ENCODE measurements at regions not wholly inside any gene's neighbourhood (a gene's known extent, or its start where the extent isn't known, plus 50 kb on each side); places are given as distances from the start of the nearest gene placed in this dataset.
"Not testable (repeated sequence)": the region's sequence is repeated elsewhere in the genome, so short reads cannot be mapped to it uniquely, and the experiment has no call there.

DNA sequence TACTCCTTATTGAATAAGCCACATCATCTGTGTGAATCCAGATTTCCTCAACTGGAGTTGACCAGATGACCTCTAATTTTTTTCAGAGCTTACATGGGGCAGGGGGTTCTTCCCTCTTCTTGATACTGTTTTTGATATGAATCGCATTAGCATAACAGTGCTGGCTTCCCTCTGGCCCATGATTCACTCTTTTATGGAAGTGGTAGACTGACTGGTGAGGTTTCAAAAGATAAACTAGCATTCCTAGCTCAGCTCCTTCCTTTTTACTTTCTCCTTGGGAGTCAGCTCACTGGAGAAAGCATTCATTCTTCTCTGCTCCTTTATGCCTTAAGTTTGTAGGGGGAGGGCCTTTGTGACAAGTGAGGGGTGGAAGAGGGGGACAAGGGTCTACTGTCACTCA, 161.0 kb upstream of the FGF13 start:
- no peak for DNase-seq (ENCODE audit: low read depth in 2 of 2)

DNA sequence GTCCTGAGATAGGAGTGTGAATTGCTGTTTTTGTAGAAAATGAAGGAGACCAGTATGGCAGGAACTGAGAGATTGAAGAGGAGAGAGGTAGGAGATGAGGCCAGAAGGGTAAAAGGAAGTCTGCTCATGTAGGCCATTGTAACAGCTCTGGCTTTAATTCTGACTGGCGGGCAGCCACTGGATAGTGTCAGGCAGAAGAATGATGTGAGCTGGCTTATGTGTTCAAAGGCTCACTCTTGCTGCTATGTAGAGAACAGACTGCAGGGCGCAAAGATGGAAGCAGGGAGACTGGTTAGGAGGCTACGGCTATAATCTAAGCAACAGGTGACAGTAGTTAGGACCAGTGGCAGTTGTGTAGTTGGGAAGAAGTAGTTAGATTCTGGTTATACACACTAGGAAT, 160.2 kb upstream of the FGF13 start:
- no peak for DNase-seq (ENCODE audit: low read depth in 2 of 2)

DNA sequence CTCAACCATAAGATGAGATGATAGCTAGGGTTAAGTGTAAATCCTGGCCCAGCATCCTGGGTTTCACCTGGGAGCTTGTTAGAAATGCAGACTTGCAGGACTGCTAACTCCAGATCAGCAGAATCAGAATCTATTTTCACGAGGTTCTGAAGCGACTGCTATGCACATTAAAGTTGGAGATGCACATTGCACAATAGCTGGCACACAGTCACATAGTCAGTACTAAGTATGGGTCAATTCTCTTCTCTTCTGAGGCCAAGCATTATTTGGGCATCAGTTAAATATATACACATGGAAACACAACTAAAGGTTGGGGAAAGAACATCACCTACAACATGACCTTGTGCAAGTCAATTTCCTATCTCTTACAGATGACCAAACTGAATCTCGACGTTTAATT, 155.1 kb upstream of the FGF13 start:
- DNase-seq (ENCODE audit: low read depth in 2 of 2): no peak

DNA sequence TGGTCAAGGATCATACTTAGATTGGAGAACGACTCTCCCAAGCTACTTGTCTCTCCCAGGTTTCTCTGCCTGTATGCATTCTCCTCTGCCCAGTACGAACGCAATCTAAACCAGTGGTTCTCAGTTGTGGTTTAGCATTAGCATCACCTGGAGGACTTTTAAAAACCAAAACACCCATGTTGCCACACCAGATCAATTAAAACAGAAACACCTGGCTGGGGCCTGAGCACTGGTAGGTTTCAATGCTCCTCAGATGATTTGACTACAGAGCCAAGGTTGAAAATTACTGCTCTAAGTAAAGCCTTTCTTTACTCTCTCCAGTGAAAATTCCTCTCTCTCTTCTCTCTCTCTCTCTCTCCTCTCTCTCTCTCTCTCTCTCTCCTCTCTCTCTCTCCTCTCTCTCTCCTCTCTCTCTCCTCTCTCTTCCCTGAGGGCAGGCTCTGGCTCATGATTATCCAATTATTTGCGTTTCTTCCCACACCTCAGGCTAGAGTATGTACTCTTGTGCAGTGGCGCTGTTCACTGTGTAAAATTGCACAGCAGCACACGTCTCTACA, 153.7 kb upstream of the FGF13 start:
- no peak for DNase-seq (ENCODE audit: low read depth in 2 of 2)

DNA sequence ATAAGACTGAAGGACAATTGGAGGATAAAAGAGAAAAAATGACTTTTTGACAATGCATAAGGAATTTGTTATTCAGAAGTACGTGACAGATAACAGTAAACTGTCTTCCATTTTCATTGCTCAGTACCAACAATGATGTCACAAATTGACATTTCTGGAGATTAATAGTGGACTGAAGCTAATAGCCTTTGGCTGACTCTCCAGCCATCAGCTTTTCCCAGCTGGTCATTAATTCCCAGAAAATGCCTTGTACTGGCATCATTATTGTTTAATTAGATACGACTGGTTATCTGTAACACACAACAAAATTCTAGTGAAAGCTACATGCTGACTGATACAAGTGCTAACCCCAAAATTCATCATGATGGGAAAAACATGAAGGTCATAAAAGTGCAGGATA, 147.9 kb upstream of the FGF13 start:
- DNase-seq (ENCODE audit: low read depth in 2 of 2): no peak

DNA sequence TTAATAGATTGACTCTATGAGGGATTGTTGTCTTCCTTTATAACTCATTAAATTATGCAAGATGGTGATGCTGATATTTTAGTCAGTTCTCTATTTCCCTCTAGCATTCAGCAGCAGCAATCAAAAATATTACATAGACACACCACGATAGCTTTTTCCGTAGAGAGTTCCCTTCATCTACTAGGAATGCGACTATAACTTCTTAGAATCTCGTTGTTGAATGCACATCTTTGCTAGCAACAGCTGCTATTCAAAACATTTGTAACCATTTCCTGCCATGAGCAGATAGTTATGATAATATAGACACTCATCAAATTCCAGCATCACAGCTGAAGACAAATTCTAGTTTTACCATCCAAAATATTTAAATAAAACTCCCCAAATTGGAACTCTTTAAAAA, 147.4 kb upstream of the FGF13 start:
- peak; percentile 10 to 21 for DNase-seq (ENCODE audit: low read depth in 2 of 2)

DNA sequence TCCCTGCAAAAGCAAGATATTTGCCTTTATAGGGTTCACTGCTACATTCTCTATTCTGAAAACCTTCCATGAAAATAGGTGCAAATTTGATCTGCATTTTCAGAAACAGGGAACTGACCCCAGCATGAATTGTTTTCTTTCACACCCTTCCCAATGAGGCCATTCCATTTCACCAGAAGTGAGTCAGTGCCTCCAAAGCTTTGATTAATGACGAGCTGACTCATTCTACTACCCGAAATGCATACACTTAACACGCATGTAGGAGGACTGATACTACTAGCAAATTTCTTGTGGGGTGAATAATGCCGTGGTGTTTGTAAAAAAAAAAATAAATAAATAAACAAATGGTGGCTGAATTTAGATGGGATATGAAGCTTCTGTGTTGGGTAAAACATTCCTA, 146.9 kb upstream of the FGF13 start:
- DNase-seq (ENCODE audit: low read depth in 2 of 2): peak; percentile 52 to 72

DNA sequence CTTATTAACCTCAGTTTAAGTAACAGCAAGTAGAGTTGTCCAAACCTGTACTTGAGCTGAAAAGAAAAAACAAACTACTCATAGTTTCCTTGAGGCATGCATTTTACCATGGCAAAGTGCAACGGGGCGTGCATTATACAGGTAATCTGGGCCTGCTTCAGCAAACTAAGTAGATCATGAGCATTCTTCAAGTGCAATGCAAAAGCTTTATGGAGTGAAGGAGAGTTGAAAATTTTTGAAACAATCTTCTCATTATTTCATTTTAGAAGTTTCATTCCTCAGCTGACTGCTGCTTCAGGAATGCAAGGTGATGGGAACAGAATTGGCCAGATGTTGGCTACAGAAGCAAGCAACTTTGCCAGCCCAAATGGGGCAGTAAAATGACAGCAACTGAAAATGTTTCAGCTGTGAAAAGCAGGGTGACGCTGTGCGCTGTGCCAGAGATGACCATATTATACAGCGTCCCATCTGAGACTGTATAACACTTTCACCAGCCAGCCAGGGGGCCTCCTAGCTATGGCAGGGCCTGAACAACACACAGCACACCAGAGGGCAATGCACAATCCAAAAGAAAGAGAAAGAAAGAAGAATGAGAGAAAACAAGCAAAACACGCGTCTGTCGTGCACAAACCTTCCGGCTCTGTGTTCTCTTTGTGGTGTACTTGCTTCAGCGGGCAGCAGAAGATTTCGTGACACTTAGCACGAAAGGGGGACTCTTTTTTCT, 145.5 kb upstream of the FGF13 start:
- no peak for DNase-seq (ENCODE audit: low read depth in 2 of 2)

DNA sequence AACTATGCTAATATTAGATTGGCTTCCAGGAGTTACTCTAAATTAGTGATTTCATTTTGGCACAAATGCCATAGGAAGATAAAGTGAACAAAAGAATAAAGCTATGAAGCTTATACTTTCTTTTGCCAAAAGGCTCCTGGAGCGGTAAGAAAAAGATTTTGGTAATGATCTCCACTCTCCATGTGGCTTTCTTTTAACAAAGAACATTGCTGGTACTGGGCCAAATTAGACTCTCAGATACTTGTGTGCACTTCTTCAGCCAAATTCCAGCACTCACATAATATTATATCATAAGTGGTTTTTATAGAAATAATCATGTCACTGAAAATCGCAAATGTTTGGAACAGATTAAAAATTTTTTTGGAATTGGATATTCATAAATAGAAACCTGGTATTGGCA, 142.4 kb upstream of the FGF13 start:
- no peak for DNase-seq (ENCODE audit: low read depth in 2 of 2)

DNA sequence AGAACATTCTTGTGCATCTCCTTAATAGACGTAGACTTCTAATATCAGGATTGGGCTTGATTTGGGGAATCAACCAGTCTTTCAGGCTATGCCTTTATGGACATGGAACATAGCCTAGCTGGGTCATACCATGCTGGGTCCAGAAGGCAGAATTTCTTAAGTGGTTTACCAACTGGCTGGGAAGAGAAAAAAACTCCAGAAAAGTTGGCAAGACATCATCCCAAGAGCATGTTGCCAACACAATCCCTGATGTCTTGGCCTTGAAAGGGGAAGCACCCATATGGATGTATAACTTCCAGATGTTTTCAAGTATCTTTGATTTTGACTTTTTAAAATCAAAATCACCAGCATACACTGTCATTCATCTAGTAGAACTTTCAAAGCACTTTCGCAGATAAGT, 138.0 kb upstream of the FGF13 start:
- DNase-seq (ENCODE audit: low read depth in 2 of 2): no peak

DNA sequence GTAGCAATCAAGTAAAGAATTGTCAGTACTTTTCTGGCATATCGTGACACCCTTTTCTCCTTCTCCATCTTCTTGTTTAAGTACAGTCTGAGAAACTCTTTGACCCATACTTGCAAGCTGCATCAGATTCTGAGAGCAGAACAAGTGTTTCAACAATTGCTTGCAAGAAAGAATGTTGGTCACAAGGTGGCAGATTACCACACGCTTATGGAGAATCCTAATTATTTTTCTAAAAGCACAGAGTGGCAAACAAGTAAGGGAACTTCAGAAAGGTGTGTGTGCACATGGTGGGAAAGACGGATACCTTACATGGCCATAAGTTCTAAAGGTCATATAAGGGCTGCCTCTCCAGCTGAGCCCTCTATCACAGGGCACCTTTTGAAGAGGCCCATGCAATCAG, 136.4 kb upstream of the FGF13 start:
- peak; percentile 9 to 12 for DNase-seq (ENCODE audit: low read depth in 2 of 2)

DNA sequence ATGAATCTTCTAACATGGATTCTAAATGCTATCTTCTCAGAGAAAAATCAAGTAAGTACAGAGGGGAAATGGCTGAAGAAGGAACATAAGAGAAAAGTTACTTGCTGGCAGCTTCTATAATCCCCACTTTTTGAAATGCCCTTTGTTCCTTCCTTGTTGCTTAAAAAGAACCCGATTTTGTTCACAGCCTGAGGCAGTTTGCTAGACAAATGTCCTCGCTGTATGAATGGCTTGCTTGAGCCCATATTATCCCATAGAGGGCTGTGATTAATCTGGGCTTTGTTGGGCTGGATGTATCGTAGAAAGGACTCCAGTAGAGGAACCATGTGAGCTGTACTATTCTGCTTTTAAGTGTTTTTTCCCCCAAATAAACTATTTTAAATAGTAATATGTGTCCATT, 134.3 kb upstream of the FGF13 start:
- DNase-seq (ENCODE audit: low read depth in 2 of 2): no peak

DNA sequence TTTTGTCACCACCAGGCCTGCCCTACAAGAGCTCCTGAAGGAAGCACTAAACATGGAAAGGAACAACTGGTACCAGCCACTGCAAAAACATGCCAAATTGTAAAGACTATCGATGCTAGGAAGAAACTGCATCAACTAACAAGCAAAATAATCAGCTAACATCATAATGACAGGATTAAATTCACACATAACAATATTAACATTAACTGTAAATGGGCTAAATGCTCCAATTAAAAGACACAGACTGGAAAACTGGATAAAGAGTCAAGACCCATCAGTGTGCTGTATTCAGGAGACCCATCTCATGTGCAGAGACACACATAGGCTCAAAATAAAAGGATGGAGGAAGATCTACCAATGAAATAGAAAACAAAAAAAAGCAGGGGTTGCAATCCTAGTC, 95.9 kb upstream of the FGF13 start:
- DNase-seq (ENCODE audit: low read depth in 2 of 2): not testable (repeated sequence)

DNA sequence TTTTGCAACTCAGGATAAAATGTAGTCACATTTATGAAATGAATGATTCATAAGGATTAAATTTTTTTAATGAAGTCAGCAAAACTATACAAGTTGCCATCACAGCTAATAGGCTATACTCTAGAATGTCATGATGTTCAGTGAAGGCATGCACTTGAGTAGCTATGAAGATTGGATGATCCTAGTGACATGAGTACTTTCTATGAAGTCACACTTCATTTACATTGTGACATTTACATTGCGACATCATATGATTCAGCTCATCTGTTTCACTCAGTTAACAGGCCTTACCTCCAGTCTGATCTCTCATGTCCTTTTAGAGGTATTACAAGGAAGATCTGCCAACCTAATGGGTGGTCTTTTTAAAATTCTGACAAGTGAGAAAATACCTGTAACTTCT, 82.7 kb upstream of the FGF13 start:
- no peak for DNase-seq (ENCODE audit: low read depth in 2 of 2)

DNA sequence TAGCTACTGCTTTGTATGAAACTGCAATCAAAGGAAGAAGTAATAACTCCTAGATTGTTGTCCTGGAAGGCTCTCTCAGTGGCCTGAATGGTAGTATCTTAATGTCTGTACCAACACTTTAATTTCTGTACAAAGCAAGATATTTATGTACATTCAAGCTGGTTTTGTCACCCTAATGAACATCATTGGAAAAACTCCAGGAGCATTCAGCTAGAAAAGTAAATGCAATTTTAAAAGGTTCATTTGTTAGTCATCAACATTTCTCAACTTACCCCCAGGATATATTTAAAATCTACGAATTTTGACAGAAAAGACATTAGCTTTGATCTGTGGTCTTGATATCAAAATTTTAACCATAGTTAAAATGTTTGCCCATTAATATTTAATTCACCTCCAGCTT, 80.0 kb upstream of the FGF13 start:
- DNase-seq (ENCODE audit: low read depth in 2 of 2): no peak

DNA sequence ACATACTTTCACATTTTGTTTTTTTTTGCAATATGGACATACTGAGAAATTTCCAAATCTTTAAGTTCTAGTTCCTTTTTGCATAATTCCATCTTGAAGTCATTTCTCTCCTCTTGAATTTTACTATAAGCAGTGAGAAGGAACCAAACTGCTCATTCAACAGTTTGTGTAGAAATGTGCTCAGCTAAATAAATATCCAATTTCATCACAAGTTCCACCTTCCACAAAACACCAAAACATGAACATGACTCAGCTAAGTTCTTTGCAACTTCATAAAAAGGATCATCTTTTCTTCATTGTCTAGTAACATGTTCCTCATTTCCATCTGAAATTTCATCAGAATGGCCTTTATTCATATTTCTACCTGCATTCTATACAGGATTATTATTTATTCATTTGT, 77.3 kb upstream of the FGF13 start:
- no peak for DNase-seq (ENCODE audit: low read depth in 2 of 2)

DNA sequence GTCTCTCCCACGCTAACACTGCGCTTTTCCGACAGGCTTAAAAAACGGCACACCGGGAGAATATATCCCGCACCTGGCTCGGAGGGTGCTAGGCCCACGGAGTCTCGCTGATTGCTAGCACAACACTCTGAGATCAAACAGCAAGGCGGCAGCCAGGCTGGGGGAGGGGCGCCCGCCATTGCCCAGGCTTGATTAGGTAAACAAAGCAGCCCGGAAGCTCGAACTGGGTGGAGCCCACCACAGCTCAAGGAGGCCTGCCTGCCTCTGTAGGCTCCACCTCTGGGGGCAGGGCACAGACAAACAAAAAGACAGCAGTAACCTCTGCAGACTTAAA, 67.0 kb upstream of the FGF13 start:
- DNase-seq (ENCODE audit: low read depth in 2 of 2): not testable (repeated sequence)

DNA sequence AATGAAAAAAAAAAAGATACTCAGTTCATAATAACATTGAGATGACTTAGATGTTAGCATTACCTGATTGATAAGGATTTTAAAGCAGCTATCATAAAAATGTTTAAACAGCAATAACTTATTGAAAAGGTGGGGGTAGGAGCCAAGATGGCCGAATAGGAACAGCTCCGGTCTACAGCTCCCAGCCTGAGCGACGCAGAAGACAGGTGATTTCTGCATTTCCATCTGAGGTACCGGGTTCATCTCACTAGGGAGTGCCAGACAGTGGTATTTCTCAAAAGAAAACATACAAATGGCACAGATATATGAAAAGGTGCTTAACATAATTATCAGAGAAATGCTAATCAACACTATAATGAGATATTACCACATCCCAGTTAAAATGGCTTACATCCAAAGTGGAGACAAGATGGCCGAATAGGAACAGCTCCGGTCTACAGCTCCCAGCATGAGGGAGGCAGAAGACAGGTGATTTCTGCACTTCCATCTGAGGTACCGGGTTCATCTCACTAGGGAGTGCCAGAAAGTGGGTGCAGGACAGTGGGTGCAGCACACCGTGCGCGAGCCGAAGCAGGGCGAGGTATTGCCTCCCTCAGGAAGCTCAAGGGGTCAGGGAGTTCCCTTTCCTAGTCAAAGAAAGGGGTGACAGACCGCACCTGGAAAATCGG, 66.5 kb upstream of the FGF13 start:
- DNase-seq (ENCODE audit: low read depth in 2 of 2): not testable (repeated sequence)

DNA sequence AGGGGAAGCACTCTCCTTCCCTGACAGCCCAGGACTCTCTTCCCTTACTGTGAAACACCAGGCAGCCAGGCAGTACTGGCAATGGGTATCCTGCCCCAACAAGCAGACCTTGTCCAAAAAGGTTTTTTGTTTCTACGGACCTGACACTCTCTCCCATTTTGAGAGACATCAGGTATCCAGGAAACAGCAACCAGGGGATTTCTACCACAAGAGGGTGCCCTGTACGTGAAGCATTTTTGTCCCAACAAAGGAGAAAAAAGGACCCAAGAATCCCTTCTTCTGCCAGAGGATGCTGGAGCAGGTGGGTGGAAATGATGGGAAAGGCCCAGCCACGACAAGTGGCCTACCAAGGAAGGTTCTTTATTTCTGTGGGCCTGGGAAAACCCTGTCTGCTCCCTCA, 65.7 kb upstream of the FGF13 start:
- no peak for DNase-seq (ENCODE audit: low read depth in 2 of 2)

DNA sequence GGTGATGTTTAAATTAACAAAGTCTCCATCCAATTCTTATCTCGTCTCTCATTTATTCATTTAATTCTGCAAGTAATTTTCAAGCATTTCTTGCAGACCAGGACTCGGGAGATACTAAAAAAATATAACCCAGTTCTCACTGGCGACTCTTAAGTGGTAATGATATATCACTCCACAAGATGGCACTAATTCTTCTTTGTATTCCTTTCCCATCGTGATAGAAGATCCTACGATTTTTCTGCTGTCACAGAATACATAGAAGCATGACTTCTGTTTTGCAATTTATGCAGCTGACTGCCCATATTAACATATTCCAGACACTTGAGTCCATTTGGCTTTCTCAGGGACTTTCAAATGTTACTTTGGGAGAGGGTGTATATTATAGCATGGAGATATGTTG, 64.0 kb upstream of the FGF13 start:
- DNase-seq (ENCODE audit: low read depth in 2 of 2): peak; percentile 20 to 24

DNA sequence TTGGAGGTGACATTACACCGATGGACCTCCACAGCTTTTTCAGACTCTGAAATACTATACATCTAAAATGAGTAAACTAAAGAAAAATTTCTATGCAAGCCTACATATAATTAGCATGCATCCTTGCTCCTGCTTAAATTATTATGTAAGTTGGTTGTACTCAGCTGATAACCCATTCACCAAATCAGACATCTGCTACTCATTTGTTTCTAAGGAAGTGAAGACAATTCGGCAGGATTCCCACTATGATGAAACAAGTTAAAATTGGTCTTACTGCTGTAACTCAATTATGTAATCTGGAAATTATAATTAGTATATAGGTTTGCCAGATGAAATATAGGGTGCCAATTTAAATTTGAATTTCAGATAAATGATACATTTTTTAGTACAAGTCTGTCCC, 59.5 kb upstream of the FGF13 start:
- no peak for DNase-seq (ENCODE audit: low read depth in 2 of 2)

DNA sequence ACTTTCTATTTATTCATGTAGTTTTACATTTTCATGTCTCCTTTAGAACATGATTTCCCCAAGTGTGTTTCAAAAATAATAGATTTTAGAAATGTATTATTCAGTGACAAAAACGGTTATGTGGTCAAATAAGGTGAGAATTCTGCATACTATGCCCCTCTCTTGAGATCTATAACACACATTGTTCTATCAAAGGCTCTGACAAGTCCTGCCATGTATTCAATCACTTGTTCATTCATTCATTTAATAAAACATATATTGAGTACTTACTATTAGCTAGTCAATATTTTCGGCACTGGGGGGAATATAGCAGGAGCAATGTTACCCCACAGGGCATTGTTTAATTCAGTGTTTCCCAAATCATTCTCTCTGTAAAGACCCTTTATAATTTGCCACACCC, 58.4 kb upstream of the FGF13 start:
- no peak for DNase-seq (ENCODE audit: low read depth in 2 of 2)

DNA sequence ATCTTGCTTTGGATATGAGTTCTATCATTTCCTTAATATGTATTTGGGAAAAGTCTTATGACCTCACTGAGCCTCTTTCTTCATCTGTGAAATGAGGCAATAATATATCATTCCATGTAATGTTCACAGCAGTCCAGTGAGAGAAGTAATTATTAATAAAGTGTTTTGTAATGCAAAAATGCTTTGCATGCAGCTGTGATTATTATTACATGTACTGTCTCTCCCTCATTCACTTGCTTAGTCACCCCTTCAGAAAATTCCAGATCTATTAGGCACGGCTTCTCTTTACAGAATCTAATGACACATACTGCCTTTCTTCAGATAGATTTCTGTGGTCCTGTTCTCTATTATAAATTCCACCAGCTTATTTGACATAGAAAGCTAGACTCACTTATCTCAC, 53.5 kb upstream of the FGF13 start:
- DNase-seq (ENCODE audit: low read depth in 2 of 2): no peak
